Germinal center (tissue), 1 donor: ENCODE measurements at regions not wholly inside any gene's neighbourhood (a gene's known extent, or its start where the extent isn't known, plus 50 kb on each side); places are given as distances from the start of the nearest gene placed in this dataset.

ENCODE experiments used
- DNase-seq: peaks from one replicate; pipeline ENCODE4 v3.0.0; 2012; ENCODE audit warnings: mixed read lengths, low spot score

DNA sequence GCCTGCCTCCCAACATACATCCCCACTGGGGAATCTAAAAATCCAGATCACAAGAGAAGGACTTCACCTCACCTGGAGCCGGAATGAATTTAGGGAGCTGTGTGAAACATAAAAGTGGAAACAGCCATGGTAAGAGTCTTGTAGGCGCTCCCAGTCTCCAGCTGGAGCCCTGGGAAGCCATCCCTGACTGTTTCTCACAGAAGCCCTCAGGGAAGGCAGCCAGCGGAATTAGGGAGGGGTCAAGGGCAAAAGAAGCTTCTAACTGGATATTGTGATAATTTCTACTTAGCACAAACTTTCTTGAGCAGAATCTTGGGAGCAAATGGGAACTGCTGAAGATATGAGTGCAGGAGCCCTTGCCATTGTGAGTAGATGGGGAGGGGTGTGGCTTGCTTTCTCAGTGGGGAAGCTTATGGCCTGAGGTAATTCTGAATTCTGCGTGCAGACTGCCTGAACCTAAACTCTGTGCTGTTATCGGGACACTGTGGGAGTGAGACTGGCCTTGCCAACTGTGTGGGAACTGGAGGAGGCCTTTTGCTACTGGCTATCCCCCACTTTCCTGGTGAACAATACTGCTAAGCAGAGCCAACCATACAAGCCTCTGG, 174.4 kb upstream of the SMC2 start:
- DNase-seq, result no peak

DNA sequence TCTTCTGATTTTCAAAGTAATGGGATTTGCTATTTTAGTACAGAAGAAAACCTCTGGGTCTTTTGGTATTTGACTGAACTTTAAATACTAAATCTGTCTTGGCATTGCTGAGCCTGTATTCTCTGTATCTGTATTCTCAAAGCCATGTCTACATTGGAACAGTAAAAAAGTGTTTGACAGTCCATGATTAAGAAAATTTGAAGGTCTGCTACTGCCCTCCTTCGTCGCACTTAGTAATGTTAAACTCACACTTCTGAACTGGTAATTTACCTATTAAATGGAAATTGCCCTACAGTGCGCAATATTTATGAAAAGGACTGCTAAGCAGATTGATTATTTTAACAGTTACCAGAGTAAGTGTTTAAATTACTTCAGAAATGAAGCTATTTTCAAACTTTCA, 165.7 kb upstream of the SMC2 start:
- DNase-seq, result no peak

DNA sequence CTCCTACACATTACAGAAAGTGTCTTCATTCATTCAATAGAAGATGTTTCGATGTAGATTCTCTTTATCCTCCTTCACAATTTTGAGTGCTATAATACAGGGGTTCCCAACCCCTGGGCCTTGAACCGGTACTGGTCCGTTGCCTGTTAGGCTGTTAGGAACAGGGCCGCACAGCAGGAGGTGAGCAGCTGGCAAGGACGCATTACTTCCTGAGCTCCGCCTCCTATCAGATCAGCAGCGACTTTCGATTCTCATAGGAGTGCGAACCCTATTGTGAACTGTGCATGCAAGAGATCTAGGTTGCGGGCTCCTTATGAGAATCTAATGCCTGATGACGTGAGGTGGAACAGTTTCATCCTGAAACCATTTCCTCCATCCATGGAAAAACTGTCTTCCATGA, 153.0 kb upstream of the SMC2 start:
- no peak for DNase-seq

DNA sequence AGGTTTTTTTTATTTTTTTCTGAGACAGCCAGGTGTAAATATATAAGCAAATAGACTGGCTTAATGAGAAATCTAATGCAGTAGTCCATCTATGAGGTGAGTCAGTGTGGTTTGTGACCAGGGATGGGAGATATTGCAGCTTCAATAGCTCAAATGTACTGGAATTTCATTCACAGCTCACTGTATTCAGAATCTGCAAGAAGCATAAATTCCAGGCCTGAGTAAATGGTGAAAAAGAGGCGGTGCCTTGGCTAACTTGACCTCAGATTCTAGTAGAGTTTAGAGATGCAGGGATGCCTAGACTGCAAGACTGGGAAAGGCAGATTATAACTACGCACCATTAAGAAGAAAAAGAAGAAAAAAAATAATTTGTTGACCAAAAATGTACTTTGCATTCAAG, 151.9 kb upstream of the SMC2 start:
- DNase-seq, result no peak

DNA sequence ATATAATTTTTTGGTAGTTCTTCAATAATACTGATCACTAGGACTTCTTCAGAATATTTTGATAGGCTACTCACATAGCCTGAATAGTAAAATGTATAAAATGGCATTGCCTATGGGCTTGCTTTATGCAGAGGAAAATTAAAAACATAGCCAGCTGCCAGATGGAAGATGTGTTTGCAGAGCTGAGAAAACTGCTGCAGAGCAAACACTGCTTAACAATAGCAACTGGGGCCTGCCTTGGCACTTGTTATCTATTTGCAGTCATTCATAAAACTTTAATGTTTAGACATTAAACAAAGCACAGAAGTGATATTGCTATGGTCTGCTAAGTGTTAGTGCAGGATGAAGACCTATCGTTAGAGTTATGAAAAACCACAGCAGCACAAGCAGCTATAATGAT, 151.5 kb upstream of the SMC2 start:
- no peak for DNase-seq

DNA sequence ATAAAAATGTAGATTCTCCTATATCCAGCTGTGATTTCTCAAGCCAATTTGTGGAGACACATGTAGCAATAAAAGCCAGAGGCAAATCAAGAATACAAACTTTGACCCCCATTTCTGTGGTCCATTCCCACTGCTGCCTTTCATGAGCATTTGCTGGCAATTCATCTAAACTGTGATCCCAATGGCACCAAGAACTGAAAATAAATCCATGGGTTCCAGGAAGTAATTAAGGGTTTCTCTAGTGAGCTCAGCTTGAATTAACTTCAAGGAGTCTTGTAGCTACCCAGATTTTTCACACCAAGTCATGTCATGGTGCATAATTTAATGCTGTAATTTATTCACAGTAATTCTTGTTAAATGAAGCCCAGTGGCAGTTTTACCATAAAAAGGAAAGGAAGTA, 145.0 kb upstream of the SMC2 start:
- no peak for DNase-seq

DNA sequence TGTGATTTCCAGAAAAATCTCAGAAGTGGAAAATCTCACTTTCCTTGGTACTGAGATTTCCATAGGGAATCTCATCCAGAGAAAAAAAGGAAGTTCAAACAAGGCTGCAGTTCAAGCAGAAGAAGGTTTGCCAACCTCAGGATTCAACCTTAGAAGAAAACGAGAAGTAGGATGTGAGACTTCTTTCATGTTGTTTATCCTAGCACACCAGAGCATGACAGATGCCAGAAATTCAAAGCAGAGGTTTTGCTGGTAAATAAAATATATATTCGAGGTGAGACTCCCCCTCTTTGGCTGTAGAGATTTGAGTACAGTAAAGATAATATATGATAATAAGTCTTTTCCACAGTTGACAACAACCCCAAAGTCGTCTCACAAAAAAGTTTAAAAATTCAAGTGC, 116.9 kb upstream of the SMC2 start:
- DNase-seq, result no peak

DNA sequence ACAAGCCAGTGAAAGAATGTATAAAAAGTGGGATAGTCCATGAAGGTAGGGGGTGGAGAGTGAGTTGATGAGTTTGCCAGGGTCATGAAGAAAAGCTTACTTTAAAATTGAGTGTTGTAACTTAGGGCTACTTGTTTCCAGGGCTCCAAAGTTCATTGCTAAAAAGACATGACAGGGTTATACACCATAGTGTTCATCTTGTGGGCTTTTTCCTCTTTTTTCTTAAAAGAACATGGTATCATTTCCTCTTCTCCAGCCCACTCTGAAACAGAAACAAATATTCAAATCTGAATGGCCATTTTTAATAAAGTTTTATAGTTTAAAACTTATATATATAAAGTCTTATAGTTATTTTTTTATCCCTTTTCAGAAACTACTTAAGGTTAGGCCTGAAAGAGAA, 115.7 kb upstream of the SMC2 start:
- DNase-seq, result no peak

DNA sequence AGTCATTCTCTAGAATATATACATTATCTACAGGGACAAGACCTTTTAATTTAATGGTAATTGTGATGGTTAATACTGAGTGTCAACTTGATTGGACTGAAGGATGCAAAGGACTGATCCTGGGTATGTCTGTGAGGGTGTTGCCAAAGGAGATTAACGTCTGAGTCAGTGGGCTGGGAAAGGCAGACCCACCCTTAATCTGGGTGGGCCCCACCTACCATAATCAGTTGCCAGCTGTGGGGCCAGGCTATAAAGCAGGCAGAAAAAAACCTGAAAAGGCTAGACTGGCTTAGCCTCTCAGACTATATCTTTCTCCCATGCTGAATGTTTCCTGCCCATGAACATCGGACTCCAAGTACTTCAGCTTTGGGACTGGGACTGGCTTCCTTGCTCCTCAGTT, 112.2 kb upstream of the SMC2 start:
- no peak for DNase-seq

DNA sequence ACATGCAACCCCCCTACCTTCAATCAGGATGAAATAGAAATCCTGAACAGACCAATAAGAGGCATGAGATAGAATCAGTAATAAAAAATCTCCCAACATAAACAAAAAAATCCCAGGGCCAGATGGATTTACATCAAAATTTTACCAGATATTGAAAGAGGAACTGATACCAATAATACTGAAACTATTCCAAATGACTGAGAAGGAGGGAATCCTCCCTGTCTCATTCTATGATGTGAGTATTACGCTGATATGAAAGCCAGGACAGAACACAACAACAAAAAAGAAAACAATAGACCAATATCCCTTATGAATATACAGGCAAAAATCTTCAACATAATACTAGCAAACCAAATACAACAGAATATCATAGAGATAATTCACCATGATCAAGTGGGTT, 109.0 kb upstream of the SMC2 start:
- no peak for DNase-seq

DNA sequence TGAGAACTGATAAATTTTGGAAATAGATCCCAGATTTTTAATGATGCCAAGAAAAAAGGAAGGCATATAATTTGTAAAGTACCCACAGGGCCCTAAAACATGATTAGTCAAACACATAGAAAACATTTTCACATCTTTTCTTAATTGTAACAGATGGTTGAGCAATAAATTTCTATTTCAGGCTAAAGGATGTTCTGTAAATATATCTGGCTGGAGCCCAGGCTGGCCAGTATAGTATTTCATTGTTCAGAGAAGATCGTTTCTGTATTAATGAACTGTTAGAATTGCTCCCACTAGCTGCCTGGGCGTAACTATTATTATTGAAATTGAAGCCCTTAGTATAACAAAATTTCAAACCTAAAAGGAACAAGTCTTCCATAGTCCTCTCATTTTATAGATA, 105.3 kb upstream of the SMC2 start:
- DNase-seq, result no peak

DNA sequence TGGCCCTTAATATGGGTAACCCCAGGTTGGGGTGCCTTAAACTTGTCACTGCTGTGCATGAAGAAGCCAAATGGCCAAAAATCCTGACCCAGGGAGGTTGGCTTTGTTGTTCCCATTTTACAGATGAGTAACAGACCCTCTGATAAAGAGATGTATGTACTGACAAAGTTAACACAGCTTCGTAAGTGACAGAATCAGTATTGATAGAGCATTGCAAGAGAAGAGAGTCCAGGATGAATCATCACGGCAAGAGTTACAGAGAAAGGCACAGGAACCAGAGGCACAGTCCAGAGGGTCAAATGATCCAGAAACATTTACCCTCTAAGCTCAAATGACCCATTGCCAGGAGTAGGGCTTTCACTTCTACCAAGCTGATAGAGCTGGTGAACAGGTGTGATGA, 103.8 kb upstream of the SMC2 start:
- DNase-seq, result no peak

DNA sequence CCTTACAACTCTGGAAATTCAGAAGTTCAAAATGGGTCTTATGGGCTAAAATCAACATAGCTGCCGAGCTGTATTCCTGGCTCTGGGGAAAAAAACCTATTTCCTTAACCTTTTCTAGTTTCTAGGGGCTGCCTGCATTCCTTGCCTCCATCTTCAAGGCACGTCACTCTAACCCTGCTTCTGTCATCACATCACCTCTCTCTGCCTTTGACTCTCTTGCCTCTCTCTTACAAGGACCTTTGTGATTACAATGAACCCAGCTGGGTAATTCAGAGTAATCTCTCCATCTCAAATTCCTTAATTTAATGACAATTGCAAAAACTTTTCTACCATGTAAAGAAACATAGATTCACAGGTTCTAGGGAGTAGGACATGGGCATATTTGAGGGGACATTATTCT, 103.1 kb upstream of the SMC2 start:
- DNase-seq, result no peak

DNA sequence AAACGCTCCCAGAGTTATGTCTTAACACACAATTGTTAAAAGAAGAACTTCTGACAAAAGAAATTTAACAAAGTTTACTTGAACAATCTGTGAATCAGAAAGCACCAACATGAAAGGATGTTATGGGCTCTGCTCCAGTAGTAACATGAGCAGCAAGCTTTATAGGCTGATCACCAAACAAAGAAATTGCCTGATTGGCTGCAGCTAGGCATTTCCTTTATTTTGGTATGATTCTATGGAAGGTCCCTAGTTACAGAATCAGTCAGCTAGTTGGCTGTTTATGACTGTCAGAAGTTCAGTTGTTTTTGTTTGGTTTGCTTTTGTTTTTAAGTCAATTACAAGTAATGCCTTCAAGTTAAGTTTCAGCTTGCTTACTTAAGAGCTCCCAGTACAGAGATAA, 102.4 kb upstream of the SMC2 start:
- DNase-seq, result no peak

DNA sequence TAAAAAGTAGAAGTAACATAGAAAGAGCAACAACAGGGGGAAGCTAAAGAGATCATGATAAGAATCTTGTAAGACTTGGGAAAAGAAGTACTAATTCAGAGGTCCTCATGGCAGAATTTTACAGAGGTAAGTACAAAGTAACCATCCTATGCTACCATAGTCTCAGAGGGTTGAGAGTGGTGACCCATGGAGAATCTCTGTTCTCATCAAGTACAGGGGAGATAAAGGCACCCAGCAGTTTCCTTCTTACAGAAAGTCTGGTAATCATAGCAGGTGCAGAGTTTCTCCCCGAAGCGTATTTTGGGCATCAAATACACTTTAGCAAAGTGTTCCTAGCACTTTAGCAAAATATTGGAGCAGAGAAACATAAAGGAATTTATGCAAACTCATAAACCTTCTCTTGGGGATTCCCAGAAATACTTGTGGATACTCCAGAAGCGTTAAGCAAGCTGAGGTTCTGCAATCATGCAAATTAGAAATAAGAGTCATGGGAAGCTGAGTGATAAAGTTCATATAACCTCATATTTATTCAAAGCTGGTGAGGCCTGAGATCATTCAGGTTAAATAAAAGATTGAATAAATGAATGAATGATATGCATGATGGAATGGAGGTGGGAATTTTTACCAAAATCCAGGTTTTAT, 101.0 kb upstream of the SMC2 start:
- DNase-seq, result no peak

DNA sequence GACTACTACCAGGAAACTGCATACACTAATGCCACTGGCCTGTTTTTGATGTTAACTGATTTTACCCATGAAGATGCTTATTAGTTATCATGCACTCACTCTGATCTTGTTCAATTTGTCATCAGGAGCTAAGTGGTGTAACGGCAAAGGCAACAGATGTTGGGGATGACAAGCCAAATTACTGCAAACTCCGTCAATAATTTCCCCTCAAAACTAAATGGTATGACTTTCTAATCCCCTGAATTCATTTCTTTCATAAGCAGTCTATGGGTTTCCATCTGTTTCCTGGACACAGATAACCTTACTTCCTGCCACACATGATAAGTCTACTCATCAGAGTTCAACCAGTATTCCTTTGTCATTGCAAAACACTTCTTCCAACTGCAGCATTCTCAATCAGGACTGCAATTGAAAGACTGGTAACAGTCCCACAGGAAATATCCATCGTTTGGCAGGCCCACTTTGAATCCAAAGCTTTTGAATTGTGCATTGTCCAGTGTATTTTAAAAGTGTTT, 96.2 kb upstream of the SMC2 start:
- DNase-seq, result no peak

DNA sequence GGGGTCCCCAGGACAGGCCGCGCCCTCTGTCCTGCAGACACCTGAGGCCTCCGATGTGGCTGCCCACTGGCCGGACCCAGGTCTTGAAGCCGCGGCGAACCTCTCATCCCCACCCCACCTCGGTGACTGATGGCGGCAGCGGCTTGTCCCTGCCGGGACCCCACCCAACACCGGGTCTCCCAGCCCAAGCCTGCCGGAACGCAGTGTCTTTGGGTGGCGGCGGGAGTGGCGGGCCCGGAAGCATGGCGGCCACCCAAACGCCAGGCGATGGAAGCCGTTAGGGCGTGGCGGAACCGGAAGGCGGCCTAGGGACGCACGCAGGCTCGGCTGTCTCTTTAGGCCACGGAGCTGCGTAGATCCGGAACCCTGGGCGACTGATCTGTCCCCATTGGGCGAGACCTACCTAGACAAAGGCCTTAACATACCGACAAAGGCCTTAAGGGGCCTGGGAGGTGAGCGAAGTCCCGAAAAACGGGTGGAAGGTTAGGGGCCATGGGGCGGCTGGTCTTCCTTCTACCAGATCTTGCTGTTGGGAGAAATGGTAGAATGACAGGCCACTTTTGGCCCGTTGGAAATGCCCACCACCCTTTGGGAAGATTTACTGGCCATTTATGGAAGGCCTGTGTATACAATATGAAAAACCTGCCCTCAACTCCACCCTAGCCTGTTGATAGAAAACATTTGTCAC, 94.6 kb upstream of the SMC2 start:
- DNase-seq, result no peak

DNA sequence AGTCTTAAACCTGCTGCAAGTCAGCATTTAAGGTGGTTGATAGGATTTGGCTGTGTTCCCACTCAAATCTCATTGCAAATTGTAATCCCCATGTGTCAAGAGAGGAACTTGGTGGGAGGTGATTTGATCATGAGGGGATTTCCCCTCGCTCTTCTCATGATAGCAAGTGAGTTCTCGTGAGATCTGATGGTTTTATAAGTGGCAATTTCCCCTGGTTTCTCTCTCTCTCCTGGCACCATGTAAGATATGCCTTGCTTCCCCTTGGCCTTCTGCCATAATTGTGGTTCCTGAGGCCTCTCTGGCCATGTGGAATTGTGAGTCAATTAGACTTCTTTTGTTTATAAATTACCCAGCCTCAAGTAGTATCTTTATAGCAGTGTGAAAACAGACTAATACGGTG, 84.3 kb upstream of the SMC2 start:
- no peak for DNase-seq

DNA sequence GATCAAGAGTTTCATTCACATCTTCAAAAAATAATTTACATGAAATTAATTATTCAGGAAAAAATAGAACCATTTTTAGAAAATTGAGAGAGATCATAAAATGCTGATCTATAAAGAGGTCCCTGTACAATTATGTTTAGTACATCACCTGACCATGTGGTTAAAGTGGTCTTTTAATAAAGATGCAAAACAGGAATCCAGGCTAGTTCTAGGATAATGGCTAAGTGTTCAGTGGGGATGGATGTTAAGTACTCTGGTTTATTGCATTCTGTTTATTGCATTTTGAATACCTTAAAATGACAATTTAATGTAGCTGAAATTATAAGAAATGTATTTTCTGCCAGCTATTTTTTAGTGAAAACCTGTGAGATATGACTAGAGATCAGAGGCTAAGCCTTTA, 72.0 kb upstream of the SMC2 start:
- no peak for DNase-seq

DNA sequence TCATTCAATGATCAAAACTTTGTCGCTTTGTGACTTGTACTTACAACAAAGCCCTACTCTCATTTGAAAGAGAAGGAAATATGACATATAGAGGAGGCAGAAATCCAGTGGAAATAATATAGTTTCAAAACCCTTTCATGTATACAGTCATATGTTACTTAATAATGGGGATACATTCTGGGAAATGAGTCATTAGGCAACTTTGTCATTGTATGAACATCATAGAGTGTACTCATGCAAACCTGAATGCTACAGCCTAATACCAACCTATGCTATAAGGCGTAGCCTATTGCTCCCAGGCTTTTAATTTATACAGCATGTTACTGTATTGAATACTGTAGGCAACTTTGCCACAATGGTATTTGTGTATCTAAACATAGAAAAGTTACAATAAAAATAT, 69.0 kb upstream of the SMC2 start:
- no peak for DNase-seq

DNA sequence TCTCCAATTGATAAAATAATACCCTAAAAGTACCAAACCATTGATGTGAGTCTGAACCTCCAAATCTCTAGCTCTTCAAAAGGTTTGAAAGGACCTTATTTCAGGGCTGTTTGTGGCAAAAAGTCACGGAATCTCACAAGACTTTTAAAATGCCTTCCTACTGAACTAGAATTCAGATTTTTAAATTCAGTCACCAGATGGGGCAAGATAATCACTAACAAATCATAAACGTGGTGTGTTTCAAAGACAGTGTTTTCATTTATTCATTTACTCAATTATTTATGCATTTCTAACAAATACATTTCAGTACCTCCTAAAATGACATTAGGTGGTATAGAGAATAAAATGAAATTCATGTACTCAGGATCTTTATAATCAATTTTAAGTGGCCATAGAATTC, 68.2 kb upstream of the SMC2 start:
- no peak for DNase-seq

DNA sequence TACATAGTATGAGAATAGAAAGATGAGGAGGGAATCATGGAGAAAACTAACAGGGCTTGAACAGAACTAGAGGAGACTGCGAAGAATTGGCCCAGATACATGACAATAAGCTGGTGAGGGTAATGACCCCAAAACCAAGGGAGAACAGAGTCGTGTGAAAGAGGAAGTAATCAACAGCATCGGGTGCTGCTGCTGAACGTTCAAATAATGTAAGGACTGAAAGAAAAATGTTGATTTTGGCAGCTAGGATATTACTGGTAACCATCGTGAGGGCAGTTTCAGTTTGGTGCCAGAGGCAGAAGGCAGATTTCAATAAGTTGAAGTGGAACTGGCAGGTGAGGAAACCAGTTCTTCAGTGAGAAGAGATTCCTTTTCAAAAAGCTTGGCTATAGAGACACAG, 66.8 kb upstream of the SMC2 start:
- no peak for DNase-seq

DNA sequence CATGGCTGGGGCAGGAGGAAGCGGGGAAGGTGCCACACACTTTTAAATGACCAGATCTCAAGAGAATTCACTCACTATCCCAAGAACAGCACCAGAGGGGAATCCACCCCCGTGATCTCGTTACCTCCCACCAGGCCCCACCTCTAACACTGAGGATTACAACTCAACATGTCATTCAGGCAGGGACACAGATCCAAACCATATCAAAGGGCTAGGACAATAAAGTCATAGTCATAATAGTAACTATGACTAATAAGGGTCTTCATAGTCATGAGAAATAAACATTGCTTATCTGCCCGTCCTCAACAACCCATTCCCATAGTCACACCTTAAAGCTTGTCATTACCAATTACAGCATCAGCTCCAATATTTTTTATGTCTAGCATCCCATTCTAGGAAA, 65.3 kb upstream of the SMC2 start:
- no peak for DNase-seq
